HEK293T (cell line): ENCODE measurements at regions not wholly inside any gene's neighbourhood (a gene's known extent, or its start where the extent isn't known, plus 50 kb on each side); places are given as distances from the start of the nearest gene placed in this dataset.

Experiments used
- CTCF ChIA-PET: fragments of 350-600 bp; formaldehyde crosslinking; extraction: SDS; loops from one replicate; lab custom pipeline; 2021; ENCODE audit warnings: antibody characterized with exemption, inconsistent platforms; lab: Yijun Ruan, JAX
- POLR2A ChIA-PET: fragments of 350-600 bp; formaldehyde crosslinking; extraction: SDS; loops from one replicate; lab custom pipeline; 2020; ENCODE audit warnings: antibody characterized with exemption, inconsistent platforms; lab: Yijun Ruan, JAX
- DNase-seq: peaks from one replicate; pipeline ENCODE4 v3.0.0; 2012; ENCODE audit warnings: mixed read lengths; ENCODE audit errors: extremely low spot score
- ARNT ChIP-seq: fragments of 450-650 bp; IDR thresholded peaks from 2 replicates; pipeline ENCODE4 v1.6.1; 2017; ENCODE audit warnings: mild to moderate bottlenecking
- BHLHE40 ChIP-seq: fragments of 450-650 bp; IDR thresholded peaks from 2 replicates; pipeline ENCODE4 v1.6.1; 2016; ENCODE audit warnings: mild to moderate bottlenecking, moderate library complexity, borderline replicate concordance
- CTBP1 ChIP-seq: fragments of 450-650 bp; IDR thresholded peaks from 2 replicates; pipeline ENCODE4 v1.6.1; 2016; ENCODE audit warnings: borderline replicate concordance
- ELF4 ChIP-seq: fragments of 450-650 bp; IDR thresholded peaks from 2 replicates; pipeline ENCODE4 v1.6.1; 2017; ENCODE audit warnings: antibody characterized with exemption
- FOXA1 ChIP-seq: fragments of 450-650 bp; IDR thresholded peaks from 2 replicates; pipeline ENCODE4 v1.6.1; 2016; ENCODE audit warnings: mild to moderate bottlenecking
- FOXK2 ChIP-seq: fragments of 450-650 bp; IDR thresholded peaks from 2 replicates; pipeline ENCODE4 v1.6.1; 2016; ENCODE audit warnings: mild to moderate bottlenecking
- FOXM1 ChIP-seq: fragments of 450-650 bp; IDR thresholded peaks from 2 replicates; pipeline ENCODE4 v1.6.1; 2017; ENCODE audit warnings: mild to moderate bottlenecking, borderline replicate concordance
- HDGF ChIP-seq: fragments of 450-650 bp; IDR thresholded peaks from 2 replicates; pipeline ENCODE4 v1.6.1; 2017; ENCODE audit warnings: antibody characterized with exemption, borderline replicate concordance
- L3MBTL2 ChIP-seq: fragments of 450-650 bp; conservative IDR thresholded peaks from 2 replicates; pipeline ENCODE4 v1.6.1; 2016; ENCODE audit warnings: mild to moderate bottlenecking
- LEF1 ChIP-seq: fragments of 450-650 bp; IDR thresholded peaks from 2 replicates; pipeline ENCODE4 v1.6.1; 2017; ENCODE audit warnings: mild to moderate bottlenecking, borderline replicate concordance
- NFRKB ChIP-seq: fragments of 450-650 bp; IDR thresholded peaks from 2 replicates; pipeline ENCODE4 v1.6.1; 2016; ENCODE audit warnings: mild to moderate bottlenecking, moderate library complexity
- SP1 ChIP-seq: fragments of 450-650 bp; IDR thresholded peaks from 2 replicates; pipeline ENCODE4 v1.6.1; 2017
- SUZ12 ChIP-seq: fragments of 450-650 bp; IDR thresholded peaks from 2 replicates; pipeline ENCODE4 v1.6.1; 2016; ENCODE audit warnings: mild to moderate bottlenecking
- TARDBP ChIP-seq: fragments of 450-650 bp; IDR thresholded peaks from 2 replicates; pipeline ENCODE4 v1.6.1; 2016
- ZNF384 ChIP-seq: fragments of 450-650 bp; IDR thresholded peaks from 2 replicates; pipeline ENCODE4 v1.6.1; 2016
- TF ChIP-seq, protein P1 (sequence below): fragments of 450-650 bp; IDR thresholded peaks from 2 replicates; pipeline ENCODE4 v1.6.1; 2016

DNA sequence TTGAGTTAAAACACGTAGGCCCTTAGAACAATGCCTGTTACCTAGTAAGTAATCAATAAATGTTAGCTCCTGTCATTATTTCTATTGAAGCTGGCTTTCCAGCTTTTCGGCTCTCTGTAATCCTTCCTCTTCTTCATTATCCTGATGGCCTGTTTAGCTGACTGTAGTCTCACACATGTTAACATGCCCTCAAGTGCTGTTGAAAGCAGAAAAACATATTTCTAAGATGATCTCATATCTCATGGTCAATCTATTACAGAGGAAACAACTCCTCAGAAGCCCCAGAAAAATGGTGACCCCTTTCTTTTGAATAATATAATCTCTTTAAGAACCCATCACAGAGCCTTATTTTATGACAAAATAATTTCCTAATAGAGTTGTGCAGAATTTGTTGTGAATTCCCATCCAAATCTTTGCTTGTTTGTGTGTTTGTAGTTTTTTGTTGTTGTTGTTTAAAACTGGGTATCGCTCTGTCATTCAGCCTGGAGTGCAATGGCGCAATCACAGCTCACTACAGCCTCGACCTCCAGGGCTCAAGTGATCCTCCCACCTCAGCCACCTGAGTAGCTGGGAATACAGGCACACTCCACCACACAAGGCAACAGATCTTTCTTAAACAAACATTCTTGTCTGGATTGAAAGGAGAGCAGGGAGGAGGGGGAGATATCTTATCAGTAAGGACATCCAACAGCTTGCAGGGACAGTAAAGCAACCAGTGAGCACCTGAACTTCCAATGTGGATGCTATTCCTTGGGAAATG lies 242.5 kb upstream of the CAND1 start:
- no peak for DNase-seq
- ChIA-PET POLR2A (no interaction called here), CTCF (interaction anchor here (1.0 to 2.0 kb wide), 3 partner anchors 9 to 194 kb away, joined by 3 to 6 read pairs (median 4); no protein-coding TSS in a partner anchor)
- TF ChIP-seq, protein P1, sequence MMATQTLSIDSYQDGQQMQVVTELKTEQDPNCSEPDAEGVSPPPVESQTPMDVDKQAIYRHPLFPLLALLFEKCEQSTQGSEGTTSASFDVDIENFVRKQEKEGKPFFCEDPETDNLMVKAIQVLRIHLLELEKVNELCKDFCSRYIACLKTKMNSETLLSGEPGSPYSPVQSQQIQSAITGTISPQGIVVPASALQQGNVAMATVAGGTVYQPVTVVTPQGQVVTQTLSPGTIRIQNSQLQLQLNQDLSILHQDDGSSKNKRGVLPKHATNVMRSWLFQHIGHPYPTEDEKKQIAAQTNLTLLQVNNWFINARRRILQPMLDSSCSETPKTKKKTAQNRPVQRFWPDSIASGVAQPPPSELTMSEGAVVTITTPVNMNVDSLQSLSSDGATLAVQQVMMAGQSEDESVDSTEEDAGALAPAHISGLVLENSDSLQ: no peak
- TF ChIP-seq ARNT (no peak), L3MBTL2 (no peak), TARDBP (no peak), ELF4 (no peak), LEF1 (no peak)

DNA sequence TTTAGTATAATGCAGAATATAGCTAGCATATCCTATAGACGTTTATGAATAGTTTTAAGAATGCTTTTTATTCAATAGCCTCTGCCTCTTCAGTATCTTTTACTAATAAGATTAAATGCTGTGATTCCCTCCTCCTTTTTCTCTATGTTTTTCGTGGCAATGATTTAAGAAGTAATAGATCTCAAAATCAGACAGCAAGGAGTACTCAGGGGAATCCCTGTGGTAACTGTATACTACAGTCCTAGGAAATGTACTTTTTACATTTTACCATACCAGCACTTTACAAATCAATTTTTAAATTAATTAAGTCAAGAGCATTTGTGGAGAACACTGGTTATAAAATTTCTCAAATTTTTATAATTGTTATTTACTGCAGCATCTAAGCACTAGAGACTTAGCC lies 240.6 kb upstream of the CAND1 start:
- ChIA-PET POLR2A (no interaction called here), CTCF (no interaction called here)
- DNase-seq: no peak
- TF ChIP-seq NFRKB (no peak), BHLHE40 (no peak), HDGF (no peak), FOXA1 (no peak), ELF4 (no peak), L3MBTL2 (no peak), LEF1 (no peak), FOXM1 (no peak), CTBP1 (no peak), FOXK2 (no peak), SP1 (no peak), TARDBP (no peak), ZNF384 (no peak), SUZ12 (no peak), ARNT (no peak)
- TF ChIP-seq, protein P1: no peak

DNA sequence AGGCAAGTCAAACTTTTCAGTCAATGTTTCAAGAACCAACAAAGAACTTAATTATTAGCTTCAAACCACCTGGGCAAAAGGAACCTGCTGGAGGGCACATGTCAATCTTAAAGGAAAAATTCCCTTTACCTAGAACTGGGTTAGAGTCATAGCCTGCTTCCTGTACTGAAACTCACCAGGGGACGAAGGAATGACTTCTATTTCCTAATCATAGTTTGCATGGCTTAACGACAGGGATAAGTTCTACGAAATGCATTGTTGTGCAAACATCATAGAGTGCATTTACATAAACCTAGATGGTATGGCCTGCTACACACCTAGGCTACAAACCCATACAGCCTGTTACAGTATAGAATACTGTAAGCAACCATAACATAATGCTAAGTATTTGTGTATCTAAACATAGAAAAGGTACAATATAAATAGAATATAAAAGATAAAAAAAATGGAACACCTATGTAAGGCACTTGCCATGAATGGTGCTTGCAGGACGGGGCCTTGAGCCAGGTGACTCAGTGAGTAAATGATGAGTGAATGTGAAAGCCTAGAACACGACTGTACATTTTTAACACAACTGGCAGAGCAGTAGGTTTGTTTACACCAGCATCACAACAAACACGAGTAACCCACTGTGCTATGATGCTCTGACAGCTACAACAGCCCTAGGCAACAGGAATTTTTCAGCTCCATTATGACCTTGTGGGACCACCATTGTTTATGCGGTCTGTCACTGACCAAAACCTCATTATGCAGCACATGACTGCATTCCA lies 234.9 kb upstream of the CAND1 start:
- TF ChIP-seq SP1 (no peak), LEF1 (no peak), SUZ12 (no peak), L3MBTL2 (no peak), NFRKB (no peak), CTBP1 (no peak)
- TF ChIP-seq, protein P1: no peak
- no peak for DNase-seq
- ChIA-PET POLR2A (interaction anchor here (1.0 kb wide), 1 partner anchor 234 kb away, joined by 4 read pairs; the partner anchor contains the start of gene CAND1), CTCF (interaction anchor here (0.5 to 1.0 kb wide), 2 partner anchors 39 to 127 kb away, joined by 3 read pairs; no protein-coding TSS in a partner anchor)

DNA sequence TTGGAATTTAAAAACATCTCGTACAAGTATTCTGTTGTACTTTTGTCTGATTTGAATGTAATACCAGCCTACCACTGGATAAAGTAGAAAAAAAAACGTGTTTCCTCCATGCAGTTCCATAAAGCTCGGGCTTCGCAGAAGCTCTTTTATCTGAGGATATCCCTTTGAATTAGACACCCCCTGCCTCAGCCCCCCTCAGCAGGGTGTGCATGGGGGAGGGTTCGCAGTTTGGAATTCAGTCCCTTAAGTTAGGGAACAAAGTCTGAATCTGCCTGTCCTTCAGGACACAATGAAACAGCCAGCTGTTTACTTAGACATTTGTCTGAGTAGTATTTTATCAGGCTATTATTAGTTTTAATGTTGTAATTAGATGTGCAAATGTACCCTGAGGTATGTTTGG lies 234.0 kb upstream of the CAND1 start:
- no peak for DNase-seq
- TF ChIP-seq ZNF384: no peak
- no peak for TF ChIP-seq SP1
- TF ChIP-seq LEF1: no peak
- TF ChIP-seq CTBP1: no peak
- no peak for TF ChIP-seq SUZ12
- TF ChIP-seq, protein P1: no peak
- no peak for TF ChIP-seq FOXK2
- no peak for TF ChIP-seq HDGF
- no peak for TF ChIP-seq TARDBP
- TF ChIP-seq FOXA1: no peak
- TF ChIP-seq ARNT: no peak
- TF ChIP-seq L3MBTL2: no peak
- no peak for TF ChIP-seq NFRKB
- no peak for TF ChIP-seq ELF4
- TF ChIP-seq BHLHE40: no peak
- no peak for TF ChIP-seq FOXM1
- ChIA-PET POLR2A (interaction anchor here (1.0 kb wide), 1 partner anchor 234 kb away, joined by 4 read pairs; the partner anchor contains the start of gene CAND1), CTCF (interaction anchor here (0.5 to 1.0 kb wide), 4 partner anchors 38 to 1885 kb away, joined by 3 to 6 read pairs (median 3); no protein-coding TSS in a partner anchor)

DNA sequence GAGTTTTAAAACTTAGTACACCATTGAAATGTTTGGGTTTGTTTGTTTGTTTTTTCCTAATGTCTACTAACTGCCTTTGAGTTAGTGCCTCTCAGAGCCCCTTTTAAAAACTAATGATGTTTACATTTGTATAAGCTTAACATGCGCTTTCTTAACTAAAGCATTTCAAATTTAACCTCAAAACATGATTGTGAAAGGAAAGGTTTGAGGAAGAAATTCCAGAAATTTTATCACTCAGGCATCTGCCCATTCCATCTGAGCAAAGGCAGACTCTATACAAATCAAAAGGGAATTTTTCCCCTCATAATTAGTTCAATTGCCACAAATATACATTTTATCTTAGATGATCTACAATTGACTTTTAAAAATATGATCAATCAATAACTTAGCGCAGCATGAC lies 230.7 kb upstream of the CAND1 start:
- CTCF ChIA-PET: no interaction called here

More for the DNA sequence above, 230.7 kb upstream of the CAND1 start:
- no peak for DNase-seq
- TF ChIP-seq FOXK2 (no peak), BHLHE40 (no peak), HDGF (no peak), ARNT (no peak), FOXA1 (no peak), TARDBP (no peak), FOXM1 (no peak), ZNF384 (no peak), L3MBTL2 (no peak)
- POLR2A ChIA-PET: no interaction called here
